ENCODE measurements at regions not wholly inside any gene's neighbourhood (a gene's known extent, or its start where the extent isn't known, plus 50 kb on each side); places are given as distances from the start of the nearest gene placed in this dataset.

DNA sequence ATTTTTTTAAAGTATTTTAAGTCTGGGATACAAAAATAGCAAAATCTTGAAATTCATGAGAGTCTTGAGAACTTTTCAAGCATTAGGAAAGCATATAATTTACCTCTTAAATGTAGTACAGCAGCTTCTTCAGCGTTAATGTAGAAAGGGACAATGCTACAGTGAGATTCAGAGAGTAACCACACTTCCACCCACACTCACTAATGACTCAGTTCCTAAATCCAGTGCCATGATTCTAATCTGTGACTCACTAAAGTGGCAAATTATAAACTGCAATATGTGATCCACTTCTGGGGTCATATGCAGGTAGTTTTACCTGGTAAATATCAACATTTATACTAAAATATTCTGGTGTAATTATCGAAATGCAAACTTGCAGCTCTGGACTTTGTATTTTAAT lies 434.5 kb upstream of the TUSC1 start:
- TF ChIP-seq, protein P1, sequence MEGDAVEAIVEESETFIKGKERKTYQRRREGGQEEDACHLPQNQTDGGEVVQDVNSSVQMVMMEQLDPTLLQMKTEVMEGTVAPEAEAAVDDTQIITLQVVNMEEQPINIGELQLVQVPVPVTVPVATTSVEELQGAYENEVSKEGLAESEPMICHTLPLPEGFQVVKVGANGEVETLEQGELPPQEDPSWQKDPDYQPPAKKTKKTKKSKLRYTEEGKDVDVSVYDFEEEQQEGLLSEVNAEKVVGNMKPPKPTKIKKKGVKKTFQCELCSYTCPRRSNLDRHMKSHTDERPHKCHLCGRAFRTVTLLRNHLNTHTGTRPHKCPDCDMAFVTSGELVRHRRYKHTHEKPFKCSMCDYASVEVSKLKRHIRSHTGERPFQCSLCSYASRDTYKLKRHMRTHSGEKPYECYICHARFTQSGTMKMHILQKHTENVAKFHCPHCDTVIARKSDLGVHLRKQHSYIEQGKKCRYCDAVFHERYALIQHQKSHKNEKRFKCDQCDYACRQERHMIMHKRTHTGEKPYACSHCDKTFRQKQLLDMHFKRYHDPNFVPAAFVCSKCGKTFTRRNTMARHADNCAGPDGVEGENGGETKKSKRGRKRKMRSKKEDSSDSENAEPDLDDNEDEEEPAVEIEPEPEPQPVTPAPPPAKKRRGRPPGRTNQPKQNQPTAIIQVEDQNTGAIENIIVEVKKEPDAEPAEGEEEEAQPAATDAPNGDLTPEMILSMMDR (IDR thresholded peaks at IDR 0.05; ENCODE audit: low read length): no peak
- TF ChIP-seq EZH2 (IDR thresholded peaks at IDR 0.05; ENCODE audit: borderline replicate concordance, low read length): no peak
